ENCODE measurements at regions not wholly inside any gene's neighbourhood (a gene's known extent, or its start where the extent isn't known, plus 50 kb on each side); places are given as distances from the start of the nearest gene placed in this dataset.
"Not testable (repeated sequence)": the region's sequence is repeated elsewhere in the genome, so short reads cannot be mapped to it uniquely, and the experiment has no call there.

DNA sequence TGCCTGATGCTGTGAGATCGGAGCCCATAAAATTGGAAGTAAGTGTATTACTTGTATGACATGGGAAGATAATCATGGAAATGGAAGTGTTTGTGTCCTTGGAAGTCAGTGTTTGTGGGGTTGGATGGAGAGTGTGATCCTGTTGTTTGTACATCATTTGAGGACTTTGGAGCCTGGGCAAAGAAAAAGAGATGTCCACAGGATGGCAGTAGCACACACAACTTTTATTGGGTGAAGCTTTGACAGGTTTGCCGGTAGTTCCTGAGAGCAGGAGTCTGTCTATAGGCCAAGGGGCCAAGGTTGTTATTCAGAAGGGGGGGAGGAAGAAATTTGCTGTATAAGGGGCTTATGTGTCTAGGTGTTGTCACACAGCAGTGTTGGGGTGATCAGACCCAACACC, 533.3 kb downstream of the RPIA start:
- TF ChIP-seq, protein P1, sequence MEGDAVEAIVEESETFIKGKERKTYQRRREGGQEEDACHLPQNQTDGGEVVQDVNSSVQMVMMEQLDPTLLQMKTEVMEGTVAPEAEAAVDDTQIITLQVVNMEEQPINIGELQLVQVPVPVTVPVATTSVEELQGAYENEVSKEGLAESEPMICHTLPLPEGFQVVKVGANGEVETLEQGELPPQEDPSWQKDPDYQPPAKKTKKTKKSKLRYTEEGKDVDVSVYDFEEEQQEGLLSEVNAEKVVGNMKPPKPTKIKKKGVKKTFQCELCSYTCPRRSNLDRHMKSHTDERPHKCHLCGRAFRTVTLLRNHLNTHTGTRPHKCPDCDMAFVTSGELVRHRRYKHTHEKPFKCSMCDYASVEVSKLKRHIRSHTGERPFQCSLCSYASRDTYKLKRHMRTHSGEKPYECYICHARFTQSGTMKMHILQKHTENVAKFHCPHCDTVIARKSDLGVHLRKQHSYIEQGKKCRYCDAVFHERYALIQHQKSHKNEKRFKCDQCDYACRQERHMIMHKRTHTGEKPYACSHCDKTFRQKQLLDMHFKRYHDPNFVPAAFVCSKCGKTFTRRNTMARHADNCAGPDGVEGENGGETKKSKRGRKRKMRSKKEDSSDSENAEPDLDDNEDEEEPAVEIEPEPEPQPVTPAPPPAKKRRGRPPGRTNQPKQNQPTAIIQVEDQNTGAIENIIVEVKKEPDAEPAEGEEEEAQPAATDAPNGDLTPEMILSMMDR (IDR thresholded peaks at IDR 0.05): not testable (repeated sequence)
- TF ChIP-seq POLR2A (IDR thresholded peaks at IDR 0.05): not testable (repeated sequence)
